ENCODE measurements at regions not wholly inside any gene's neighbourhood (a gene's known extent, or its start where the extent isn't known, plus 50 kb on each side); places are given as distances from the start of the nearest gene placed in this dataset.

- peak; percentile 66 to 86 for DNase-seq
Observed at GRCh38 chr4:13944095-13944511, 316.6 kb upstream of the BOD1L1 start.

- no peak for DNase-seq
Observed at GRCh38 chr4:13947921-13948320, 320.4 kb upstream of the BOD1L1 start.

- DNase-seq, result no peak
Observed at GRCh38 chr4:13950491-13950890, 323.0 kb upstream of the BOD1L1 start.

- DNase-seq, result no peak
Observed at GRCh38 chr4:13953083-13953482, 325.6 kb upstream of the BOD1L1 start.

- DNase-seq, result no peak
Observed at GRCh38 chr4:13955551-13955950, 328.0 kb upstream of the BOD1L1 start.

GRCh38 chr4:13956947-13957346, 329.4 kb upstream of the BOD1L1 start:
- no peak for DNase-seq

GRCh38 chr4:13957871-13958270, 330.3 kb upstream of the BOD1L1 start:
- DNase-seq, result no peak

GRCh38 chr4:13963601-13964000, 336.1 kb upstream of the BOD1L1 start:
- peak in 1 of 2 experiments; percentile 11 for DNase-seq

GRCh38 chr4:13966231-13967195, 339.0 kb upstream of the BOD1L1 start:
- no peak for DNase-seq

GRCh38 chr4:13968723-13969122, 341.2 kb upstream of the BOD1L1 start:
- no peak for DNase-seq

- DNase-seq, result no peak
Observed at GRCh38 chr4:13970349-13970748, 342.8 kb upstream of the BOD1L1 start.

- DNase-seq, result no peak
Observed at GRCh38 chr4:13977746-13978145, 350.2 kb upstream of the BOD1L1 start.

- DNase-seq, result no peak
Observed at GRCh38 chr4:13980317-13981310, 353.1 kb upstream of the BOD1L1 start.

GRCh38 chr4:13981499-13981898, 354.0 kb upstream of the BOD1L1 start:
- DNase-seq, result no peak

GRCh38 chr4:13982010-13982409, 354.5 kb upstream of the BOD1L1 start:
- DNase-seq, result no peak

- no peak for DNase-seq
Observed at GRCh38 chr4:13983189-13983790, 355.8 kb upstream of the BOD1L1 start.

- DNase-seq, result no peak
Observed at GRCh38 chr4:13984991-13985800, 357.7 kb upstream of the BOD1L1 start.

GRCh38 chr4:13985837-13986236, 358.3 kb upstream of the BOD1L1 start:
- no peak for DNase-seq

- DNase-seq, result no peak
Observed at GRCh38 chr4:13986548-13986947, 359.0 kb upstream of the BOD1L1 start.

- peak in 1 of 2 experiments; percentile 45 for DNase-seq
Observed at GRCh38 chr4:13988353-13989305, 361.1 kb upstream of the BOD1L1 start.

GRCh38 chr4:13989501-13989900, 362.0 kb upstream of the BOD1L1 start:
- DNase-seq, result no peak
